ENCODE measurements at regions not wholly inside any gene's neighbourhood (a gene's known extent, or its start where the extent isn't known, plus 50 kb on each side); places are given as distances from the start of the nearest gene placed in this dataset.

DNA sequence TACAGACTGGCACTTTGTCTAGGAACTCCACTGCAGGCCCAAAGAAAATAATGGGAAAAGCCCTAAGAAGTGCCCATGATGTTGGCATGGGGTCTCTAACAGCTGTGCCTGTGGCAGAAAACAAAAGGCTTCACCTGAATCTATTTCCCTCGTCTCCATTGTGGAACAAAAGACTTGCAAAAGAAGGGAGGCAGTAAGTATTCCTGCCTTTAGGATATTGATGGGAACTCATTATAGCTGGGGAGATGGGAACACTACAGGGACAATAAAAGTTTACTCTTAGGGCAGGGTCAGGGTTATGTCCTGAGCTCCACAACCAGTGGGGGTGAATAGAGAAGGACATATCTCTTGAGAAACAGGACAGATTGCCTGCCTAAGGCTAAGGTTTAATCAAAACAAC lies 930.6 kb upstream of the EPHA6 start:
- no peak for DNase-seq

DNA sequence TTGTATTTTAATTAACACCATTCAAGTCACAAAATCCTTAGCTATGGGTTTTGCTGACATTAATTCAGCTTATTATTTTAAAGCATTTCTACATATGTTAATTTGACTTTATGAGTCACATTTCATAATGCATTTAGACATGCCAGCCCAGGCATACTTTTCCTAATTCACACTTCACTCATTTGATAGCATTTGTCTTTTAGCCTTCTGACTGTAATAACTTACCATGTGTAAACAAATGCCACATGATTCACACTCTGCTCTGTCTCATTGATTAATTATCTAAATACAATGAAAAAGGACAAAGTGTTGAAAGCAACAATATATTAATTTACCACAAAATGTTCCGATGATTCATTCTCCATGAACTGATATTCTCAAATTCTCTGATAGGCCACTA lies 927.8 kb upstream of the EPHA6 start:
- no peak for DNase-seq

DNA sequence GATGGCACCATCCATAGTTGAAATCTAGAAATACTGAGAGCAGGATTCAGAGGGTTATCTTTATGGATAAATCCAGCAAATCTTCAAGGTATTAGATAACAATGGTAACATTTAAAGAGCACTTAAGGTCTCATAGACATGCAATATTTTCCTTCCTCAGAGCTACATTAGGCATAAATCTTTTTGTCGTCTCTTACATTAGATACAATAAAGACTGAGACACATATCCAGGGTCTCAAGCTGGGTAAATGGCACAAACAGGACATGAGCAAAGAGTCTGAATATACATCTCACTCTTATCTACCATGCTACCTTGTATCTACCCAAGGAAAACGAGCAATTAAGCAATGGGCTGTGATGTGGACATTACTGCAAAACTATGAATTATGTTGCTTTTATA lies 927.3 kb upstream of the EPHA6 start:
- no peak for DNase-seq

DNA sequence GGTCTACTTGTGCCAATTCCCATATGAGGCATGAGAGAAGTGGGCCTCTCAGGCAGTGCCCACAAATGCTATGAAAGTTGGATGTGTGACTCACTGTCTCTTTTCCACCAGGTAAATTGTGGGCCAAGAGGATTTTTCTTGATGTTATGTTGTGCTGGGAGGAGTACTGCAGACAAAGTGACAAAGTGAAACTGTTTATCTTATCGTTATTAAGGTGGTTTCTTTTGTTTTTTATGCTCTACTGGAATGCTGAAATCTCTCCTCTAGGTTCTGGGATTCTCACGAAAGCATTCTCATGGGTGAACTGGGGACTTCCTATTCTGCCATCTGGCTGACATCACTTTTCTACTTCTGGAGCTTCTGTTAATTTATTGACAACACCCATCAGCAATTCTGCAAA lies 919.6 kb upstream of the EPHA6 start:
- DNase-seq: no peak

DNA sequence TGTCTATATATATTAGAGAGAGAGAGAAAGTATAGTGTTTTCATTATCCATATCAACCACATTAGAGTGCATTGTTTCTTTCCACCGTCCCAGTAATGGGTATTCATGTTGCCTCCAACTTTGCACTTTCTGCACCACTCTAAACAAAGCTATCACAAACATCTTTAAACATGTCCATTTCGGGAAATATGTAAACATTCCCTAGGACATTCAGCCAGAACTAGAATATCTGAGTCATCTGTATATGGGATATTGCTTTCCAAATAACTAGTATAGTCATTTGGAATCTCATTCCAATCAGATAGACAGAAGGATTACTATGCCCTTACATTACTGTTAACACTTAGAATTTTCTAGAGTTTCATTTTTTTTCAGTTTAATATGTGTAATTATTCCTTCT lies 914.9 kb upstream of the EPHA6 start:
- DNase-seq: no peak

DNA sequence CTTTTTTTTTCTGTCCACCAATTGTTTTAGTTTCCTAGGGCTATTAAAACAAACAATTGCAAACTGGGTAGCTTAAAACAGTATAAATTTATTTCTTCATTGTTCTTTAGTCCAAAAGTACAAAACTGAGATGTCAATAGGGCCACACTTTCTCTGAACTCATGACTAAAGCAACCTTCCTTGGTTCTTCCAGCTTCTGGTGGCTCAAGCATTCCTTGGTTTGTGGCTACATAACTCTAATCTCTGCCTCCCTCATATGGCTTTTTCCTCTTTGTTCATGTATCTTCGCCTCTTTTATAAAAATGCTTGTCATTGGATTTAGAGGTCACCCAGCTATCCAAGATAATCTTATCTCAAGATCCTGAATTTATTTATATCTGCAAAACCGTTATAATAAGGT lies 914.5 kb upstream of the EPHA6 start:
- DNase-seq: no peak

DNA sequence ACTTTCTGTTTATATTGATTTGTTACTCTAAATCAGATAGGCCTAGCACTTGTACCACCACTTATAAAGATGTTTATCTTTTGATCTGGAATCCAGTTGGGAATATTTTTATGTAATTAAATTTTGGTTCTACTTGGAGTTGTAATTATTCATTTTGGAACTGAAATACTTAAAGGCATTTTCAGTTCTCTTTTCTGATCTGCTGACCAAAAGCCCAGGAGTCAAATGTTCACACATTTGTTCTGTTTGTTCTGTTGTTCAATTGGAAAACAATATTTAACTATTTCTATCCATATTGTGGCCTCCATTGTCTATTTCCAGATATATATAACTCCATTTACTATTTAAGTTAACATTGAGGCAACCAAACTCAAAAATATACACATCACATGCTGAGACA lies 912.4 kb upstream of the EPHA6 start:
- no peak for DNase-seq

DNA sequence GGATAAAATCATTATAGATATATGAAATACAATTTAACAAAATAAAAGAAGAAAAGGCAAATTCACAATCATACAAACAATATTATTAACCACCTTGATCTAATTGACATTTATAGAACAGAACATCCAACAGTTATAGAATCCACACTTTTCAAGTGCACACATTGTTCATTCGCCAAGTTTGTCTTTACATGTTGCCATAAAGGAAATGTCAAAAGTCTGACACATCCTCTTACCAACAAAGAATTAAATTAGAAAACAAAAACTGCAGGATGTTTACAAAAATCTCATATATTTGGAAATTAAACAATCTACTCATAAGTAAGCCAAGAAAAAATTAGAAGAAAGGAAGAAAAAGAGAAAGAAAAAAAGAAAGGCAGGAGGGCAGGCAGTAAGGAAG lies 909.2 kb upstream of the EPHA6 start:
- no peak for DNase-seq

DNA sequence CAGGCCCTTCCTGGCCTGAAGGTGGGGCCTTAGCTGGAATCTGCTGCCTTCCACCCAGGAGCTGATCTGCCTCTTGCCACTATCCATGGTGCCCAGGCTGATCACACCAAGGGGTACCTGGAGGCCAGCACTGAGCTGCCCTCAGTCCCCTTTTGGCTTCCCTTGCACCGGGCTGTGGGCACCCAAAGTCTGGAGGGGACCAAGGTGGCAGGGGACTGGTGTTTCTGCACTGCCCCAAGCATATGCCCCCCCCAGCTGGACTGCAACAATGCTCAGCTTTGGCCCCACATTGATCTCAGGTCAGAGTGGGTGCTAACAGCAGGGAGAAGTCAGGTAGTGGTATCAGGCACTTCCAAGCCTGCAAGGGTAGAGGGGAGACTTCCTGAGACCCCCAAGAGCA lies 902.6 kb upstream of the EPHA6 start:
- no peak for DNase-seq

DNA sequence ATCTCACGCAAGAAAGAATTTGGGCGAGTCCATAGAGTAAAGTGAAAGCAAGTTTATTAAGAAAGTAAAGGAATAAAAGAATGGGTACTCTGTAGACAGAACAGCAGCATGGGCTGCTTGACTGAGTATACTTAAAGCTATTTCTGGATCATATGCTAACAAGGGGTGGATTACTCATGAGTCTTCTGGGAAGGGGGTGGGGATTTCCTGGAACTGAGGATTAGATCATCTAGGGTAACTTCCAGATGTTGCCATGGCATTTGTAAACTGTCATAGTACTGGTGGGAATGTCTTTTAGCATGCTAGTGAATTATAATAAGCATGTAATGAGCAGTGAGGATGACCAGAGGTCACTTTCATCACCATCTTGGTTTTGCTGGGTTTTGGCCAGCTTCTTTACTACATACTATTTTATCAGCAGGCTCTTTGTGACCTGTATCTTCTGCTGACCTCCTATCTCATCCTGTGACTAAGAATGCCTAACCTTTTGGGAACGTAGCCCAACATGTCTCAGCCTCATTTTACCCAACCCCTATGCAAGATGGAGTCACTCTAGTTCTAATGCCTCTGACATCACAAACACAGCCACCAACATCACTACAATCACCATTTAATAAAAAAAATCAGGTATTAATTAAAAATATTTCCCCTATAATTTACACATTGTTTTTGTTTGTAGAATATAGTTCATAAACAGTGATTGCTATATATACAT lies 890.7 kb upstream of the EPHA6 start:
- no peak for DNase-seq

DNA sequence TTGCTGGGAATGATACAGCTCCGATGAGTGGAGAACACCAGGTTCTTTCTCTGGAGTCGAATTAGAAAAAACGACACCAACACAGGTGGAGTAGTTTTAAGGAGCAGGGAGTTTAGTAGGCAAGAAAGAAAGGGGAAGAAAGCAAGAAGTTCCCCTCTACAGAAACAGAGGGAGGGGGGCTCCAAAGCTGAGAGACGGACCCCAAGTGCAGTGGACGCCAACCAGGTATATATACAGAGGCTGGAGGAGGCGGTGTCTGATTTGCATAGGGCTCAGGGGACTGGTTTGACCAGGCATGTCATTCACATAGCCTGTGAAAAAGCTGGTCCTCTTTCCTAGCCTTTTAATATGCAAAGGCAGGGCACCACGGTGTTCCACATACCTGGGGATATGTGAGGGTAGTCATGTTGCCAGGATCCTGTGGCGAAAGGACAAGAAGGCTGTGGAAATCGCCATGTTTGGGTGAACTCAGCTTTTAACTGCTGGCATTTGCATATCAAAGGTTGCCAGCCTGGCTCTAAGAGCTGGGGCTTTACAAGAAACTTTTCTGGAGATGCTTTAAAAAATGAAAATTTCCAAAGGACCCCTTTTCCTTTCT lies 887.4 kb upstream of the EPHA6 start:
- no peak for DNase-seq

DNA sequence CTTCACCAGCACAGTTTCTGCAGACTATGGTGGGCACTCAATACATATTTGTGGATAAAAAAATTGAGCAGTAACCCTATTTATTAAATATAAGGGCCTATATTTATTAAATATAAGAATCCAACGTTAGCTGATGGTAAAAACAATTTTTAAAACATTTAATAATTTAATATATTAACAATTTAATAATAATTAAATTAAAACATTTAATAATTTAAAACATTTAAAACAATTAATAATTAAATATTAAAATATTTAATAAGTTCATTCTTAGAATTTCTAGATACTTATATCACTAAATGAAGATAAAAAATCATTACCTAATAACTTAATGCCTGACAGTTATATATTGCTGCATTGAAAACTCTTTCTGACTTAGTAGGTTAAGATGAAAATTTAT lies 880.2 kb upstream of the EPHA6 start:
- no peak for DNase-seq

DNA sequence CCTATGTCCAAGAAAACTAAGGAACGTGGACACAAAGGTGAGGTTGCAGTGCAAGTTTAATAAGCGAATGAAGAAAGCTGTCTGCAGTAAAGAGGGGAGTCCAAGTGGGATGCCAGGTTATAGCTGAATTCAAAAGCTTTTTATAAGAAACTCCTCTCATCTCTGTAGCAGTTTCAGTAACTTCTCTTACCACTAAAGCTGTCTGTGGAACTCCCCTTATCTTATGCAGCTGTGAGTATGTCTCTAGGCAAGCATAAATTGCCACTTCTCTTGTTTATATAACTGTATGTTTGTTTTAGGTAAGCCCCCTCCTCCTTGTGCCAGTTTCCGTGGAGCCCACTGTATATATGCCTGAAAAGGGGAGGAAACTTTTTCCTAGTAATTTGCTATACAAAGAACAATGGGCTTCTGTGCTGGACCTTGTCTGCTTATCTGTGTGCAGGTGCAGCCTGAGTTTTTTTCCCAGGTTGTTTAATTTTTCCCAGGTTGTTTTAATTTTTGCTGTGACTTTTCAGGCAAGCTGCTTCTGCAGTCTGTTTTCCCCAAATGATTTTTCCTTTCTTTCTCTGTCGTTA lies 875.1 kb upstream of the EPHA6 start:
- no peak for DNase-seq

DNA sequence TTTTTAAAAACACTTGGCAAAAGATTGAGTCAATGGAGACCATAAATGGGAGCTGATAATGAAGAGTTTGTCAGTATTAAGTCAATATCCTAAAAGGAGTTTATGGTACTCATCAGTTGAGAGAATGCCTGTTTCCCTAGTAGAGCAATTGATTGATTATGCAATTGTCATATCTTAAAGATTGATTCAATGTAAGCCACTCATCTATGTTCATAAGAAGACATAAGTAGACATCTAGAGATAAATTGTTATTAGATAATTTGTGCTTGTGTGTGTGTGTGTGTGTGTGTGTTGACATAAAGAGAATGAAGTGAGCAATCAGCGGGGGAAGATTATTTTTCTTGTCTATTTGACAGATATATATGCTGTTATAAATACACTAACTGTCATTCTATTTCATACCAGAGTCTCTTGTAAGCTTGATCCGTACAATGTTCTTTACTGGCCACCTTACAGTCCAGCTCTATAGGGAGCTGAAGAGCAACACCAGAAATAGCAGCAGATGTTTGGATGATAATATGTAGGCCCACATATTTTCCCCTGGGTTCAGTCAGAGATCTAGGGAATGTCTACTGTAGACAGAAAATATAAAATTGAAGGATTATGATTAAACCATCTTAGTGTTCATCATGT lies 848.6 kb upstream of the EPHA6 start:
- DNase-seq: no peak

DNA sequence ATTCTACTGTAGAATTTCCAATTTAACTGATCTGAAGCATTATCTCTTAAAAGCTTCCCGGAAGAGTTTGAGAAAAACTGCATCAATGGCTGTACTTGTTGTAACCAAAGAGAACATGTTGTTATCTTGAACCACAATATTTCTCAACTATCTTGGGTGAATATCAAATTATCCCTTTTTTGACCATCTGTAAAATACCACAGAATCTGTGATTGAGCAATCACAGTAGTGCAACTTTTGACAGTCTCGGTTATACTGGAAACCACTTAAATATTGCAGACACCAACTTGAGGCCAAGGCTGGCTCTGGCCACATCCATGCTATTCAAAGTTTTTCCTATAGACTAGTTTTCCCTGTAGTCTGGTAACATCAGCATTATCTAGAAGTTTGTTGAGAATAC lies 842.8 kb upstream of the EPHA6 start:
- DNase-seq: no peak

DNA sequence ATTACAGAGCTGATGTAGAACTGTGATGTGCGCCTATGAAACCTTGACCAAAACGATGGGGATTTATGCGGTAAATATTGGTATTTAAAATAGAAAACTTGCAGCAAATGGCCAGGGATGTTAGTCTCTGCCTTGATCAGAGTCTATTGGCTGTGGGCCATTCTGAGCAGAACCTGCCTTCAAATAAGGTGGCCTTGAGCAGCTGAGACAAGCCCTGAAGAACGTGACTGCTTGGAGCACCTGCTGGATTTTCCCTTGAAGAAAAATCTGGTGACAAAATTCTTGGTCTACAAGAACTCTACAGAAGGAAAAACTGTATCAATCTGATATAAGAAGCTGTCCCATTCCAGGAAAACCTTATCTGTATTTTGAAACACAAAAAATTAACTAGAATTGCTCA lies 820.1 kb upstream of the EPHA6 start:
- no peak for DNase-seq

DNA sequence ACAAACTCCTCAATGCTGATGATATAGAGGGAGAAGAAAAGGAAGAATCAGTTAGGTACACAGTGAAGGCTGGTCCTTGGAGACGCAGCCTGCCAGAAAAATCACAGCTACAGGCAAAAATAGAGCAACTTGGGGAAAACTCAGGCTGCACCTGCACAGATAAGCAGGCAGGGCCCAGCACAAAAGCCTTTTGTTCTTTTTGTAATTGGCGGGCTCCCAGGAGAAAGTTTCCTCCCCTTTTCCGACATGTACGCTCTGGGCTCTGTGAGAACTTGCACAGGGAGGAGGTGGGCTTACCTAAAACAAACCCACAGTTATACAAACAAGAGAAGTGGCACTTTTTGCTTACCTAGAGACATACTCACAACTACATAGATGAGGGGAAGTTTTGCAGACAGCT lies 813.4 kb upstream of the EPHA6 start:
- no peak for DNase-seq

DNA sequence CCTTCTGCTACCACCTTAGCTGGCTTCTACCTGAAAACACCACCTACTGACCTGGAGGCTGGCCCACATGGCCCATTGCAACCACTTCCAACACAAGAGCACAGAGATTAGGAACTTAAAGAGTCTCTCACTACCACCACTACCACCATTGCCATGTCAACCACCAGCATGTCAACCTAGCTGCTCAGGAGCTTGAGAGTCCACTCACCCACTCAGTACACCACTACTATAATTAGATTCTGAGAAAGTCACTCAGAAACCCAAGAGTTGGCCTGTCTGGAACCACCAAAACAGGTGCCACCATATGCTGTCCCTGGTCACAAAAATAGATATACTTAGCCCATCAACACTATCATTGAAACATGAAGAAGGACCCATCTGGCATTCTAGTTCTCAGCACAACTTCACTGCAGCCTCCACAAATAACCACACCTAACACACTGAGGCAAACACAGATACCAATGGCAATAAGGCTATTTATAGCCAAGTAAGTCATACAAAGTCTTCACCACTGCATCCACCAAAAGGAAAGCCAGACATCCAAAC lies 806.7 kb upstream of the EPHA6 start:
- no peak for DNase-seq

DNA sequence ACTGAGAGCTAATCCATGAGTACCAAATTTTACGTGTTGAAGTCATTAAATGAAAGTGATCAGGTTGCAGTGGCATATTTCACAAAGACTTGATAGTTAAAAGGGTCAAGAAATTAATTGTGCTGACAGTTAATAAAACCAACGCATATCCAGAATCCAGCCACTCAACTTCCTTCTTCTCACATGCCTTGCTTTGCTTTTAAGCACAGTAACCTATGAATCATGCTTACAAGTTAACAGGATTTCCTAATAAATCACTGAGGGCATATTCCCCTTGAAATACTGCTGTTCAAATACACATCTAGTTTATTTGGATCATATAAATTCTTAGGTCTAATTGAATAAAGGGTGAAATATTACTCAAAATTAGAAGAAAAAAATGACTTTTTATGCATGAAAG lies 801.5 kb upstream of the EPHA6 start:
- DNase-seq: no peak

DNA sequence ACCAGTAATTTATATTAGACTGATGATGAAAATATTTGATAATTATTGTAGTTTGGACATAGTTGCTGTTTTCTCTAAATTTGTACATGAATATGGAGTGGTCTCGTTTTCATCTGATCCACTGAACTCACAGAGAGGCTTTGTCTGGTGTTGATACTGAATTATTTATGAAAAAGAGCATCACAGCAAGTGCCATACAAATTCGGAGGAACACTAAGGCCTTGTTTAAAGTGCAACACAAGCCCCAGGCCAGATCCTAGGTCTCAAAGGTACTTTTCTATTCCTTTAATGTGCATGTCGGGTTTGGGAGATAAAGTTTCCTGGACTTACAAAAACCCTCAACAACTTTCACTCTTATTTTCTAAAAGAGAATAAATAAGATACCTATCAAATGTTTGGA lies 796.8 kb upstream of the EPHA6 start:
- no peak for DNase-seq

DNA sequence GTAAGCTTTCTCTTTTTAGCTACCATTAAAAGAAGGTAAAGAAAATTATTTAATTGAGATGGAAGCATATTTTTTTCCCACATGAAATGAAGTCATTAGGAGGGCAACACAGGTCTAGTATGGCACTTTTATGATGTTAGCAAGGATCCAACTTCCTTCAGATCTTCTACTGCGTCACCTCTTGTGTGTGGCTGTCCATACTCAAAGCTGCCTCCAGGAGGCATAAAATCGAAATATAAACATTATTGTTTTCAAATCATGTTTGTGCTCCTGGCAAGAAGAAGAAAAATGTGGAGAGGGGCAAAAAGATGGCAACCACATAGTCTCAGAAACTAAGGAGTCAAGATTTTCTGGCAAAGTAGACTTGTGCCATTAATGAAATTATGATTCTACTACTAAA lies 791.7 kb upstream of the EPHA6 start:
- DNase-seq: no peak

DNA sequence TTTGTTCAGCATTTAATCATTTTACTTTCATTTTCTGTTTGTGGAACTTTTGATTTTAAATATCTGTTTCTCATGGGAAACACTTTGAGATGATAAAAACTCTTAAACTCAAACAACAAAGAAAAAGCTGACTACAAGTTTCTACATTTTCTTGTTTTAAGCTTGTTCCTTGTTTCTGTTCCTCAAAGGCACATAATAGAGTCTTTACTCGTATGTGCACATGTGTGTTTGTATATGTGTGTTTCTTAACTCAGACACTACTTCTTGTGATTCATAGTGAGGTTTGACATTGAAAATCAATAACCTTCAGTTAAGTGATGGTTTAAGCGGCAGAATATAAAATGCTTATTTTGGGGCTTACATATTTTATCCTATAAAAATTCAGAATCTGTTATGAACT lies 786.7 kb upstream of the EPHA6 start:
- no peak for DNase-seq

DNA sequence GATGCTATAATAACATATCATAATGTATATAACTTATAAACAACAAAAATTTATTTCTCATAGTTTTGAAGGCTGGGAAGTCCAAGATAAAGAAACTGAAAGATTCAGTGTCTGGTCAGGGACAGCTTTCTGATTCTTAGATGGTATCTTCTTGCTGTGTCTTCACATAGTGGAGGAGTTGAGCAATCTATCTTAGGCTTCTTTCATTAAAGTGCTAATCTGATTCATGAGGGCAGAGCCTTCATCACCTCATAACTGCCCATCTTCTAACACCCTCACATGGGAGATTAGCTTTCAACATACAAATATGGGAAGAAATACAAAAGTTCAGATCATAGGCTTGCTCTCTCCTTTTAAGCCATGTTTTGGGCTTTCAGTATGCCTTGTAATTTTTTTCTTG lies 774.8 kb upstream of the EPHA6 start:
- DNase-seq: no peak

DNA sequence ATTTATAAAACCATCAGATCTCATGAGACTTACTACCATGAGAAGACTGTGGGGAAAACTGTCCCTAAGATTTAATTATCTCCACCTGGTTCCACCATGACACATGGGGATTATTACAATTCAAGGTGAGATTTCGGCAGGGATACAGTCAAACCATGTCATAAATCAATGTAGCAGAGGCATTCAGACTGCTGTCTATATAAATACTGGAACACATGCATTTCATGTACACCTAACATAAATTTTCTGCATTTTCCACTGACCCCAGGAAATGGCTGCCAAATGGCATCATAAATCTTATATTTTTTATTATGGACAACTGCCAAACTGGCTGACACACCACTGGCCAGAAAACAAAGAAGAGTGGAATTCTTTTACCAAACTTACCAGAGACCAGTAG lies 755.1 kb upstream of the EPHA6 start:
- DNase-seq: no peak

Data from activated CD4-positive, alpha-beta T cell treated with anti-CD3 and anti-CD28 coated beads for 1 hour (primary cell).